ENCODE measurements at regions not wholly inside any gene's neighbourhood (a gene's known extent, or its start where the extent isn't known, plus 50 kb on each side); places are given as distances from the start of the nearest gene placed in this dataset.

- TF ChIP-seq CTCF (IDR thresholded peaks at IDR 0.05; ENCODE audit: insufficient read depth, low read length) (no peak), POLR2AphosphoS5 (IDR thresholded peaks at IDR 0.05; ENCODE audit: low read depth) (no peak), REST (IDR thresholded peaks at IDR 0.05; ENCODE audit: insufficient replicate concordance, low read depth) (no peak), GABPA (IDR thresholded peaks at IDR 0.05; ENCODE audit: low read depth) (no peak), SPI1 (IDR thresholded peaks at IDR 0.05; ENCODE audit: borderline replicate concordance, low read depth) (no peak)
These were observed 286.9 kb upstream of the PTCHD4 start for GRCh38 chr6:48397887-48398286.
